ENCODE measurements at regions not wholly inside any gene's neighbourhood (a gene's known extent, or its start where the extent isn't known, plus 50 kb on each side); places are given as distances from the start of the nearest gene placed in this dataset.

- no peaks in the 10 kb centered on the region for H3K27me3 Mint-ChIP-seq (ENCODE audit: unreplicated experiment)
- no peaks in the 10 kb centered on the region for H3K4me1 Mint-ChIP-seq (ENCODE audit: low read depth, unreplicated experiment)
- H3K9me3 Mint-ChIP-seq (ENCODE audit: low read depth, unreplicated experiment), result peaks cover 9% of the 10 kb centered on the region
- no peak for TF ChIP-seq CTCF (IDR thresholded peaks at IDR 0.05; ENCODE audit: unreplicated experiment)
- DNase-seq, result no peak
- H3K4me3 Mint-ChIP-seq (ENCODE audit: low read depth, unreplicated experiment), result no peak overlapping the region
- no peaks in the 10 kb centered on the region for H3K36me3 Mint-ChIP-seq (ENCODE audit: insufficient read depth, unreplicated experiment)
- no TSS peak for BruUV-seq (replicated peaks)
- CTCF ChIA-PET, result no interaction called here
- H3K27ac Mint-ChIP-seq (ENCODE audit: unreplicated experiment), result no peak overlapping the region
- intact Hi-C loops (cut with micrococcal nuclease; ENCODE audit: unreplicated experiment), result no loop called here
Measured at GRCh38 chr2:107281637-107282036, 395.7 kb upstream of the ST6GAL2 start.

GRCh38 chr2:107282135-107282534 lies 396.2 kb upstream of the ST6GAL2 start:
- H3K4me1 Mint-ChIP-seq (ENCODE audit: low read depth, unreplicated experiment), result no peaks in the 10 kb centered on the region
- no peak for DNase-seq
- intact Hi-C loops (cut with micrococcal nuclease; ENCODE audit: unreplicated experiment), result no loop called here
- BruUV-seq (replicated peaks), result no TSS peak
- CTCF ChIA-PET, result no interaction called here
- no peak overlapping the region for H3K27ac Mint-ChIP-seq (ENCODE audit: unreplicated experiment)
- no peak for TF ChIP-seq CTCF (IDR thresholded peaks at IDR 0.05; ENCODE audit: unreplicated experiment)
- no peaks in the 10 kb centered on the region for H3K27me3 Mint-ChIP-seq (ENCODE audit: unreplicated experiment)
- peaks cover 6% of the 10 kb centered on the region for H3K9me3 Mint-ChIP-seq (ENCODE audit: low read depth, unreplicated experiment)
- no peak overlapping the region for H3K4me3 Mint-ChIP-seq (ENCODE audit: low read depth, unreplicated experiment)
- no peaks in the 10 kb centered on the region for H3K36me3 Mint-ChIP-seq (ENCODE audit: insufficient read depth, unreplicated experiment)

- peaks cover 12% of the 10 kb centered on the region for H3K9me3 Mint-ChIP-seq (ENCODE audit: low read depth, unreplicated experiment)
- H3K27me3 Mint-ChIP-seq (ENCODE audit: unreplicated experiment), result no peaks in the 10 kb centered on the region
- intact Hi-C loops (cut with micrococcal nuclease; ENCODE audit: unreplicated experiment), result no loop called here
- no peak for DNase-seq
- no peak overlapping the region for H3K27ac Mint-ChIP-seq (ENCODE audit: unreplicated experiment)
- no peak for TF ChIP-seq CTCF (IDR thresholded peaks at IDR 0.05; ENCODE audit: unreplicated experiment)
- H3K4me3 Mint-ChIP-seq (ENCODE audit: low read depth, unreplicated experiment), result no peak overlapping the region
- CTCF ChIA-PET, result no interaction called here
- no TSS peak for BruUV-seq (replicated peaks)
- H3K36me3 Mint-ChIP-seq (ENCODE audit: insufficient read depth, unreplicated experiment), result no peaks in the 10 kb centered on the region
- H3K4me1 Mint-ChIP-seq (ENCODE audit: low read depth, unreplicated experiment), result no peaks in the 10 kb centered on the region
Measured at GRCh38 chr2:107285621-107286299, 399.8 kb upstream of the ST6GAL2 start.

GRCh38 chr2:107290041-107290440 lies 404.1 kb upstream of the ST6GAL2 start:
- BruUV-seq (replicated peaks), result no TSS peak
- Mint-ChIP-seq H3K36me3 (ENCODE audit: insufficient read depth, unreplicated experiment) (no peaks in the 10 kb centered on the region), H3K4me1 (ENCODE audit: low read depth, unreplicated experiment) (no peaks in the 10 kb centered on the region), H3K27ac (ENCODE audit: unreplicated experiment) (no peak overlapping the region), H3K4me3 (ENCODE audit: low read depth, unreplicated experiment) (no peak overlapping the region), H3K27me3 (ENCODE audit: unreplicated experiment) (no peaks in the 10 kb centered on the region), H3K9me3 (ENCODE audit: low read depth, unreplicated experiment) (peaks cover 8% of the 10 kb centered on the region)
- intact Hi-C loops (cut with micrococcal nuclease; ENCODE audit: unreplicated experiment), result no loop called here
- TF ChIP-seq CTCF (IDR thresholded peaks at IDR 0.05; ENCODE audit: unreplicated experiment), result no peak
- CTCF ChIA-PET, result no interaction called here
- no peak for DNase-seq
